GM12865 (cell line): ENCODE measurements at regions not wholly inside any gene's neighbourhood (a gene's known extent, or its start where the extent isn't known, plus 50 kb on each side); places are given as distances from the start of the nearest gene placed in this dataset.
"Not testable (repeated sequence)": the region's sequence is repeated elsewhere in the genome, so short reads cannot be mapped to it uniquely, and the experiment has no call there.

Source experiments
- DNase-seq: peaks from one replicate; pipeline ENCODE4 v3.0.0; 2010; ENCODE audit warnings: low read depth
- H3K4me3 ChIP-seq: 2 replicates; pipeline ENCODE4 v1.5.1; 2011; ENCODE audit warnings: mild to moderate bottlenecking, low read depth, low read length, control low read depth
- TF ChIP-seq, protein P1 (sequence below): IDR thresholded peaks from 2 replicates; pipeline ENCODE4 v1.5.1; 2011; ENCODE audit warnings: low read length, control low read depth, low read depth, inconsistent platforms; ENCODE audit not compliant: insufficient read depth; ENCODE audit errors: missing control alignments

DNA sequence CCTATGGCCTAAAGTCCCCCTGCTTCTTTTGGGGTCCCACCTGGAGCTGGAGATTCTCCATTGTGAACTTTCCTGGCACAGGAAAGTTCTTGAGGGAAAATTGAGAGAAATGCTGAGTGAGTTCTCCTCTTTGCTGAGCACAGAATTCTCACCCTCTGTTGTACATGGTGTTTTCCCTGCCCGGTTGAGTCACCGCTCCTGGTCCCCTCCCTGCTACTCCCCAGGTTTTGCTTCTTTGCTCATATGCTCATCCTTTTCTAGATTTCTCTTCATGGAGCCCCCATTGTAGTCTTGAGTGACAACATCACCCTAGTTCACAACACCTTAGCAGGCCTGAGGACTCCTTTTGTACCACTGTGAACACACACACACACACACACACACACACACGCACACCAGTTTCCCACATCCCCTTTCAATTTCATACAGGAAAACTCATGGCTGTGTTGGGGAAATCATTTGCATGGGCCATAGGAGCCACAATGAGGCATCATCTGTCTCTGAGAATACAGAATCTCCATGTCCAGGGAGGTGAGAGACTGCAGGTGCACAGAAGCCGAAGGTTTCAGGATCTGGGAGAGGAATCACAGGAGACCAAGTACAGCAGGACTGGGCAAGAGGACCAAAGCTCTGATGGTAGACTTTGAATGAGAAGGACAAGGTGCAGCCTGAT lies 585.3 kb downstream of the GOLGA6L6 start:
- H3K4me3 ChIP-seq = no peak overlapping the region
- no peak for DNase-seq
- TF ChIP-seq, protein P1, sequence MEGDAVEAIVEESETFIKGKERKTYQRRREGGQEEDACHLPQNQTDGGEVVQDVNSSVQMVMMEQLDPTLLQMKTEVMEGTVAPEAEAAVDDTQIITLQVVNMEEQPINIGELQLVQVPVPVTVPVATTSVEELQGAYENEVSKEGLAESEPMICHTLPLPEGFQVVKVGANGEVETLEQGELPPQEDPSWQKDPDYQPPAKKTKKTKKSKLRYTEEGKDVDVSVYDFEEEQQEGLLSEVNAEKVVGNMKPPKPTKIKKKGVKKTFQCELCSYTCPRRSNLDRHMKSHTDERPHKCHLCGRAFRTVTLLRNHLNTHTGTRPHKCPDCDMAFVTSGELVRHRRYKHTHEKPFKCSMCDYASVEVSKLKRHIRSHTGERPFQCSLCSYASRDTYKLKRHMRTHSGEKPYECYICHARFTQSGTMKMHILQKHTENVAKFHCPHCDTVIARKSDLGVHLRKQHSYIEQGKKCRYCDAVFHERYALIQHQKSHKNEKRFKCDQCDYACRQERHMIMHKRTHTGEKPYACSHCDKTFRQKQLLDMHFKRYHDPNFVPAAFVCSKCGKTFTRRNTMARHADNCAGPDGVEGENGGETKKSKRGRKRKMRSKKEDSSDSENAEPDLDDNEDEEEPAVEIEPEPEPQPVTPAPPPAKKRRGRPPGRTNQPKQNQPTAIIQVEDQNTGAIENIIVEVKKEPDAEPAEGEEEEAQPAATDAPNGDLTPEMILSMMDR = no peak

DNA sequence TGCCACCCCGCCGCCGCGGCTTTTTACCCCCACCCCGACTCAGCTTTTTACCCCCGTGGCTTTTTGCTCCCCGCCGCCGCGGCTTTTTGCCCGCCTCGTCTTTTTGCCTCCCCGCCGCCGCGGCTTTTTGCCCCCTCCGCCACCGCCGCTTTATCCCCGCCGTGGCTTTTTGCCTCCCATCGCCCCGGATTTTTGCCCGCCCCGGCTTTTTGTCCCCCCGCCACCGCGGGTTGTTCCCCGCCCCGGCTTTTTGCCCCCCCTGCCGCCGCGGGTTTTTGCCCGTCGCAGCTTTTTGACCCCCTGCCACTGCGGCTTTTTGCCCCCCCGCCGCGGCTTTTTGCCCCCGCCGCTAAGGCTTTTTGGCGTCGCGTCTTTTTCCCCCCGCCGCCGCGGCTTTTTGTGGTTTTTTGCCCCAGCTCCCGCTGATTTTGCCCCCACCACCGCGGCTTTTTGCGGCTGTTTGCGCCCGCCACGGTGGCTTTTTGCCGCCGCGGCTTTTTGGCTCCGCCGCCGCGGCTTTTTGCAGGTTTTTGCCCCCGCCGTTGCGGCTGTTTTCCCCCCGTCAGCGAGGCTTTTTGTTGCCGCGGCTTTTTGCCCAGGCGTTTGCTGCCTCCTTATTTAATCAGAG lies 597.2 kb downstream of the GOLGA6L6 start:
- DNase-seq = no peak
- H3K4me3 ChIP-seq = no peak overlapping the region
- TF ChIP-seq, protein P1 = no peak

DNA sequence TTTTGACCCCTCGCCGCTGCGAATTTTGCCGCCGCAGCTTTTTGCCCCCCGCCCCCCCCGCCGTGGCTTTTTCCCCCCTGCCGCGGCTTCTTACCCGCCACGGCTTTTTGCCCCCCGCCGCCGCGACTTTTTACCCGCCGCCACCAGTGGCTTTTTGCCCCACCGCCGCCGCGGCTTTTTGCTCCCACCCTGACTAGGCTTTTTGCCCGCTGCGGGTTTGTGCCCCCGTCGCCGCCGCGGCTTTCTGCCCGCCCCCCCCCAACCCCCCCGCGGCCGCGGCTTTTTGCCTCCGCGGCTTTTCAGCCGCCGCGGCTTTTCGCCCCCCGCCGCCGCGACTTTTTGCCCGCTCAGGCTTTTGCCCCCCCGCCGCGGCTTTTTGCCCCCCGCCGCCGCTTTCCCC lies 598.1 kb downstream of the GOLGA6L6 start:
- DNase-seq = no peak
- H3K4me3 ChIP-seq = no peak overlapping the region
- TF ChIP-seq, protein P1 = no peak

DNA sequence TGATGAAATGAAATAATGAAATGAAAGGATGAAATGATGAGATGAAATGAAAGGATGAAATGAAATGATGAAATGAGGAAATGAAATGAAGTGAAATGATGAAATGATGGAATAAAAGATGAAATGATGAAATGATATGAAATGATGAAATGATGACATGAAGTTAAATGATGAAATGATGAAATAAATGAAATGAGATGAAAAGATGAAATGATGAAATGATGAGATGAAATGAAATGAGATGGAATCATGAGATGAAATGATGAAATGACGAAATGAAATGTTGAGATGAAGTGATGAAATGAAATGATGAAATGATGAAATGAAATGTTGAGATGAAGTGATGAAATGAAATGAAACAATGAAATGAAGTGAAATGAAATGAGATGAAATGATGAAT lies 638.3 kb downstream of the GOLGA6L6 start:
- DNase-seq, H3K4me3 ChIP-seq: not testable (repeated sequence)

DNA sequence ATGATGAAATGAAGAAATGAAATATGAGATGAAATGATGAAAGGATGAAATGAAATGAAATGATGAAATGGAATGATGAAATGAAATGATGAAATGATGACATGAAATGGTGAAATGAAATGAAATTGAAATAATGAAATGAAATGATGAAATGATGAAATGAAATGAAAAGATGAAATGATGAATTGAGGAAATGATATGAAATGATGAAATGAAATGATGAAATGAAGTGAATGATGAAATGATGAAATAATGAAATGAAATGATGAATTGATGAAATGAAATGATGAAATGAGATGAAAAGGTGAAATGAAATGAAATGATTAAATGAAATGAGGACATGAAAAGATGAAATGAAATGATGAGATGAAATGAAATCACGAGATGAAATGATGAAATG lies 639.2 kb downstream of the GOLGA6L6 start:
- not testable (repeated sequence) for H3K4me3 ChIP-seq, DNase-seq

DNA sequence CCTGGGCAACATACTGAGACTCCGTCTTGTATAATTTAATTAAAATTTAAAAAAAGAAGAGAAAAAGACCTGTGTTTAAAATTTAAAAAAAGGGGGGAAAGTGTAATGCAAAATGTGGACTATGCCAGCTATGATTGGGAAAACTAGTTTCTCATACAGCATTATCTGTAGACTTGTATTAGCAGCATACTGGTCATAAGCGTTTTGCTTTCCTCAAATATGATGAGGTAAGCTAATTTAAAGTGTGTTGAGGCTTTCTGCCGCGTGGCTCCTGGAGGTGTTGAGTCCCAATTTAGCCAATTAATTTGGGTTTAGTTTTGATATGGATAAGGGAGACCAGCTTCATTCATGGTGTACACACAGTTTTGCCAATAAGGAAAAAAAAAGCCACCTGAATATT lies 640.2 kb downstream of the GOLGA6L6 start:
- not testable (repeated sequence) for H3K4me3 ChIP-seq, DNase-seq

DNA sequence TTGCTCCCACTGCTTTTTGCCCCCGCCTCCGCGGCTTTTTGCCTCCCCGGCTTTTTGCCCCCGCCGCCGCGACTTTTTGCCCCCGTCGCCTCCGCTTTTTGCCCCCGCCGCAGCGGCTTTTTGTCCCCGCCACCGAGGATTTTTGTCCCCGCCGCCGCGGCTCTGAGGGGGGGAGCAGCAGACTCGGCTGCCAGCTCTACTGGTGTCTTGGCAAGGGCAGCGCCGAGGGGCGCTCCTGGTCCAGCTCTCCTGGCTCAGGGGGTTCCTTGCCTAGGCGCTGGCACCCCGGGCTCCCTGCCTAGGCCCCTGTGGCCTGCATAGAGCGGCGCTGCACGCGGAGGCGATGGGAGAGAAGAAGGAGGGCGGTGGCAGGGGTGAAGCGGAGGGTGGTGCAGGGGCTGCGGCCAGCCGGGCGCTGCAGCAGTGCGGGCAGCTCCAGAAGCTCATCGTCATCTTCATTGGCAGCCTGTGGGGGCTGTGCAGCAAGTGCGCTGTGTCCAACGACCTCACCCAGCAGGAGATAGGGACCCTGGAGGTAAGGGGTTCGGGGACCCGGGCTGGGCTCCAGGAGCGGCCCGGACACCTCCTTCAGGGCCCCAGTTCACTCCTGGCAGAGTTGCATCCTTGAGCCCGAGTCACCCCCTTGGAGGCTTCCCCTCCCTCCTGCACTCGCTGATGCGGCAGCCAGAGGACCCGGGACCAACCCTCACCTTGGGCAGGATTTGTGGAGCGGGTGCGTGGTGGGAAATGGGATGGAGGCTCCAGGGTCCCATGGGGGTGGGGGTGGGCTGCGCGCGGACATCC lies 642.4 kb downstream of the GOLGA6L6 start:
- TF ChIP-seq, protein P1 = no peak
- no peak for DNase-seq
- H3K4me3 ChIP-seq = no peak overlapping the region

DNA sequence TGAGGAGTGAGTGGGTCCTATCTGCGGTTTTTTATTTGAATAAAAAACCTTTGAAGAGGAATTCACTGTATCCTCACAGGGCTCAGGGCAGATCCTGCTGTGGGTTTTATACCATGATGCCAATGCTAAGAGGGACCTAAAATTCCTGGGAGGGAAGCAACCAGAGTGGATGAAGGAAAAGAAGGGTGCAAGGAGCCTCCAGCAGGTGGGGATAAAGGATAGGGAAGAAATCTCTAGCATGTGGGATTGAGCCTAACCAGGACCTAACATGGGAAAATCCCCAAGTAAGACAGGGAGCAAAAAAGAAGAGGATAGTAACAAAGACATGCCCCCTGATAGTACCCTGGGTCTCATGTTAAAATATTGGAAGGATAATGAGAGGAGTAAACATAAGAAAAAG lies 652.8 kb downstream of the GOLGA6L6 start:
- not testable (repeated sequence) for H3K4me3 ChIP-seq, DNase-seq

DNA sequence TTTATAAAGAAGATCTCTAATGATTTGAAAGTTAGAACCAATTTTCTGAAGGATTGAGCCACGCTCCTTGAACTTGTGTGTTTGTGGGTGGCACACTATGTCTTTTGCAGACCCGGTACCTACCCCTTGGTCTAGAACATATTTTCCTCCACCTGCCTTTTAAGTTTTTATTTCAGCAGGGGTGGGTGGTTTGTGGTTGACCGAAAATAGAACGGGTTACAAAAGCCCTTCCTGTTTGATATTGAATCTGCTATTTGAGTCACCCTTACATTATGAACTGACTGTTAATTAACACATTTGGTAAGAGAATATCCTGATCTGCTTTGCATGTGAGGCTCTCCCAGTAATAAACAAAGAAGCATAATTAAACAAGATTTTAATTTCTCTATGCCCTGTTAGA lies 697.5 kb downstream of the GOLGA6L6 start:
- not testable (repeated sequence) for H3K4me3 ChIP-seq, DNase-seq
